GM12892 (cell line): ENCODE measurements at regions not wholly inside any gene's neighbourhood (a gene's known extent, or its start where the extent isn't known, plus 50 kb on each side); places are given as distances from the start of the nearest gene placed in this dataset.

Source experiments
- POLR2AphosphoS5 ChIP-seq: IDR thresholded peaks from 2 replicates; pipeline ENCODE4 v1.6.1; 2011; ENCODE audit warnings: low read depth, low read length, control low read depth
- TAF1 ChIP-seq: IDR thresholded peaks from 2 replicates; pipeline ENCODE4 v1.6.1; 2011; ENCODE audit warnings: low read depth, mild to moderate bottlenecking, control low read depth, low read length, borderline replicate concordance

- TF ChIP-seq TAF1 (no peak), POLR2AphosphoS5 (no peak)
Observed at GRCh38 chr4:23021040-23021439, 328.3 kb downstream of the GBA3 start.
